Spinal cord (tissue), 9 donors: ENCODE measurements at regions not wholly inside any gene's neighbourhood (a gene's known extent, or its start where the extent isn't known, plus 50 kb on each side); places are given as distances from the start of the nearest gene placed in this dataset.
A peak's percentile ranks its signal among the peaks of the same experiment; 100 is the strongest.
"Not testable (repeated sequence)": the region's sequence is repeated elsewhere in the genome, so short reads cannot be mapped to it uniquely, and the experiment has no call there.

Source experiments
- DNase-seq, 6 donors: peaks; one replicate each; pipeline versions ENCODE4 v3.0.0 to v3.0.0-alpha.2; 2013 to 2015; ENCODE audit warnings: low spot score in 6 of 6, low read depth in 4 of 6
- H3K27ac ChIP-seq: one replicate; pipeline ENCODE4 v1.5.1; 2013; ENCODE audit warnings: low read depth, low read length, control low read depth
- H3K27me3 ChIP-seq: one replicate; pipeline ENCODE4 v1.6.1; 2013; ENCODE audit warnings: low read length; ENCODE audit not compliant: control insufficient read depth, insufficient read depth
- H3K36me3 ChIP-seq: one replicate; pipeline ENCODE4 v1.6.1; 2013; ENCODE audit warnings: low read length; ENCODE audit not compliant: control insufficient read depth, insufficient read depth
- H3K4me1 ChIP-seq: one replicate; pipeline ENCODE4 v1.6.1; 2013; ENCODE audit warnings: low read length; ENCODE audit not compliant: control insufficient read depth, insufficient read depth
- H3K4me3 ChIP-seq: one replicate; pipeline ENCODE4 v1.5.1; 2013; ENCODE audit warnings: low read depth, low read length, control low read depth
- H3K9me3 ChIP-seq: one replicate; pipeline ENCODE4 v1.6.1; 2013; ENCODE audit warnings: low read length; ENCODE audit not compliant: control insufficient read depth, insufficient read depth
- WGBS: methylation state at CpG from one replicate; pipeline ENCODE4 v1.1.5; 2013; ENCODE audit warnings: missing lambda C conversion rate; ENCODE audit not compliant: insufficient coverage; 5-methylcytosine and 5-hydroxymethylcytosine counted together
- donor health status: healthy.

- Histone ChIP-seq H3K27ac (no peak overlapping the region), H3K4me1 (no peaks in the 10 kb centered on the region), H3K4me3 (no peak overlapping the region), H3K36me3 (no peaks in the 10 kb centered on the region), H3K27me3 (no peaks in the 10 kb centered on the region), H3K9me3 (no peaks in the 10 kb centered on the region)
- DNase-seq = no peak
- 92% methylated on average over 4 of the region's 5 CpGs for WGBS
Observed at GRCh38 chr18:1436199-1436598, 531.5 kb downstream of the ADCYAP1 start.

GRCh38 chr18:1438458-1438910, 533.8 kb downstream of the ADCYAP1 start:
- H3K9me3 ChIP-seq = no peaks in the 10 kb centered on the region
- H3K36me3 ChIP-seq = no peaks in the 10 kb centered on the region
- WGBS = 84% methylated on average over 5 of the region's 8 CpGs
- H3K4me3 ChIP-seq = no peak overlapping the region
- no peaks in the 10 kb centered on the region for H3K27me3 ChIP-seq
- H3K4me1 ChIP-seq = no peaks in the 10 kb centered on the region
- H3K27ac ChIP-seq = no peak overlapping the region
- no peak for DNase-seq

GRCh38 chr18:1438967-1439366, 534.3 kb downstream of the ADCYAP1 start:
- DNase-seq = peak in 1 of 6 donors; percentile 43
- no peaks in the 10 kb centered on the region for H3K36me3 ChIP-seq
- H3K27me3 ChIP-seq = no peaks in the 10 kb centered on the region
- no peak overlapping the region for H3K27ac ChIP-seq
- no peaks in the 10 kb centered on the region for H3K4me1 ChIP-seq
- no peaks in the 10 kb centered on the region for H3K9me3 ChIP-seq
- no peak overlapping the region for H3K4me3 ChIP-seq
- 48% methylated on average over 2 of the region's 3 CpGs for WGBS

GRCh38 chr18:1444062-1444461, 539.4 kb downstream of the ADCYAP1 start:
- no CpG with 5 or more reads among the region's 2 CpGs for WGBS
- not testable (repeated sequence) for DNase-seq, H3K4me1 ChIP-seq, H3K4me3 ChIP-seq, H3K27me3 ChIP-seq, H3K9me3 ChIP-seq, H3K36me3 ChIP-seq, H3K27ac ChIP-seq

- no peak overlapping the region for H3K27ac ChIP-seq
- H3K9me3 ChIP-seq = no peaks in the 10 kb centered on the region
- no peaks in the 10 kb centered on the region for H3K4me1 ChIP-seq
- H3K36me3 ChIP-seq = no peaks in the 10 kb centered on the region
- DNase-seq = no peak
- WGBS = no CpG with 5 or more reads among the region's 1 CpG
- no peak overlapping the region for H3K4me3 ChIP-seq
- no peaks in the 10 kb centered on the region for H3K27me3 ChIP-seq
Observed at GRCh38 chr18:1446765-1447164, 542.1 kb downstream of the ADCYAP1 start.

DNA sequence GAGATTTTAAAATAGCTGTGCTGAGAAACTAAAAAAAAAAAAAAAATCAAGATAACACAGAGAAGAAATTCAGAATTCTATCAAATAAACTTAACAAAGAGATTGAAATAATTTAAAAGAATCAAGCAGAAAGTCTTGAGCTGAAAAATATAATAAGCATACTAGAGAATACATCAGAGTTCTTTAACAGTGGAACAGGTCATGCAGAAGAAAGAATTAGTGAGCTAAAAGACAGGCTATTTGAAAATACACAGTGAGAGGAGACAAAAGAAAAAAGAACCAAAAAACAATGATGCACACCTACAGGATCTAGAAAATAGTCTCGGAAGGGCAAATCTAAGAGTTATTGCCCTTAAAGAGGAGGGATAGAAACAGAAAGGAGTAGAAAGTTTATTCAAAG, 548.1 kb downstream of the ADCYAP1 start:
- H3K9me3 ChIP-seq = peaks cover 3% of the 10 kb centered on the region
- no CpG with 5 or more reads among the region's 1 CpG for WGBS
- H3K36me3 ChIP-seq = no peaks in the 10 kb centered on the region
- H3K4me1 ChIP-seq = no peaks in the 10 kb centered on the region
- DNase-seq = no peak
- no peak overlapping the region for H3K27ac ChIP-seq
- no peak overlapping the region for H3K4me3 ChIP-seq
- H3K27me3 ChIP-seq = no peaks in the 10 kb centered on the region

GRCh38 chr18:1455605-1456004, 550.9 kb downstream of the ADCYAP1 start:
- no peaks in the 10 kb centered on the region for H3K36me3 ChIP-seq
- no peaks in the 10 kb centered on the region for H3K27me3 ChIP-seq
- peaks cover 3% of the 10 kb centered on the region for H3K9me3 ChIP-seq
- DNase-seq = no peak
- H3K4me1 ChIP-seq = no peaks in the 10 kb centered on the region
- no peak overlapping the region for H3K4me3 ChIP-seq
- no peak overlapping the region for H3K27ac ChIP-seq

DNA sequence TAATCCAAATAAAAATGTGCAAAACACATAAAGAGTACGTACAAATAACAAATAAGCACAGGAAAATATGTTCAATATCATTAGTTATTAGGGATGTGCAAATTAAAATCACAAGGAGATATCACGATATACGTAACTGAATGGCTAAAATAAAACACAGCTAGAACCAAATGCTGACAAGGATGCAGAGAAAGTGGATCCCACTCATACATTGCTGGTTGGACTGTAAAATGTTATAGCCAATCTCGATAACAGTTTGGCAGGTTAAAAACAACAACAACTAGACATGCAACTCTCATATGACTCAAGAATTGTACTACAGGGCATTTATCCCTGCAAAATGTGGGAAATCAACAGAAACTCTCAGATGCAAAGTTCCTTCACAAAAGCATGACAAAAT, 553.9 kb downstream of the ADCYAP1 start:
- no peak for DNase-seq

GRCh38 chr18:1463981-1464380, 559.3 kb downstream of the ADCYAP1 start:
- no CpG with 5 or more reads among the region's 4 CpGs for WGBS
- Histone ChIP-seq H3K9me3 (no peaks in the 10 kb centered on the region), H3K27ac (no peak overlapping the region), H3K4me3 (no peak overlapping the region), H3K4me1 (no peaks in the 10 kb centered on the region), H3K36me3 (no peaks in the 10 kb centered on the region), H3K27me3 (no peaks in the 10 kb centered on the region)
- DNase-seq = no peak

More for the DNA sequence above, 553.9 kb downstream of the ADCYAP1 start:
- Histone ChIP-seq H3K4me3 (no peak overlapping the region), H3K27me3 (no peaks in the 10 kb centered on the region), H3K36me3 (no peaks in the 10 kb centered on the region), H3K9me3 (no peaks in the 10 kb centered on the region), H3K4me1 (no peaks in the 10 kb centered on the region), H3K27ac (no peak overlapping the region)
- 100% methylated on average over 1 of the region's 4 CpGs for WGBS

DNA sequence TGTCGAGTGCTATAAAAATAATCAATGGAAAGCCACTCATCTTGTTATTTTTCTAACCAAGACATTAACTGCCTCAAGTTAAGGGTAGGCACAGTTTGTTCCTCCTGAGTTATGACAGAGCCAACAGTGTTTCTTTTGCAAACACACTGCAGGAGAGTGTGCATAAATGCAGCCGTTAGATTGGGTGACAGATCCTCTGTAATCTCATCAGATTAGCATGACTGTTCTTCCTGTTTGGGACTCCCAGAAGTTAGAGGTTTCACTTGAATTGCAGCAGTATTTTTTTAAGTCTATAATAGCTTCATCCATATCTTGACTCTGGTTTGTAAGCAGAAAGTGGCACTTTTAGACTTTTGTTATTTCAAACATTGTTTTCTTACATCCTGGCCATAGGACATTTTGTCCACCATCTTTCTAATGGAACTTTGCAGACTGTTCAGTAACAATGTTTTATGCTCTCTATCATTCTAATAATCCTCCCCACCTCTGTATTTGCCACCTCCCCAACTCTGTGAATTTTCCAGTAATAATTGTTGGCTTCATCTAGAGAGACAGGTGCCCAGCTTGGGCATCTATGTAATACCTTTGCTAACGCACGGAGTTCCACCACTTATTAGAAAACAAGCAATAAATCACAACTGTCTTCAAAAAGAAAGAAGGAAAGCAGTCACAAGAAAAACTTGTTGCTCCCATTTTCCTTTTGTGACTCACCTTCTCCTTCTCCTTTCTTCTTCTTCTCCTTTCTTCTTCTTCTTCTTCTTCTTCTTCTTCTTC, 560.0 kb downstream of the ADCYAP1 start:
- no peak overlapping the region for H3K4me3 ChIP-seq
- 81% methylated on average over 2 of the region's 4 CpGs for WGBS
- DNase-seq = no peak
- no peak overlapping the region for H3K27ac ChIP-seq
- no peaks in the 10 kb centered on the region for H3K4me1 ChIP-seq
- H3K9me3 ChIP-seq = no peaks in the 10 kb centered on the region
- no peaks in the 10 kb centered on the region for H3K27me3 ChIP-seq
- no peaks in the 10 kb centered on the region for H3K36me3 ChIP-seq
